ENCODE measurements at regions not wholly inside any gene's neighbourhood (a gene's known extent, or its start where the extent isn't known, plus 50 kb on each side); places are given as distances from the start of the nearest gene placed in this dataset.

GRCh38 chr3:59167756-59168155 is 117.9 kb upstream of the CFAP20DC start:
- TF ChIP-seq CTCF (IDR thresholded peaks at IDR 0.05): no peak
- no peak for TF ChIP-seq EP300 (IDR thresholded peaks at IDR 0.05)
- TF ChIP-seq POLR2AphosphoS5 (IDR thresholded peaks at IDR 0.05): no peak
- no peak for TF ChIP-seq POLR2A (IDR thresholded peaks at IDR 0.05)

All from sigmoid colon (tissue), 4 donors.